CD14-positive monocyte (primary cell): ENCODE measurements at regions not wholly inside any gene's neighbourhood (a gene's known extent, or its start where the extent isn't known, plus 50 kb on each side); places are given as distances from the start of the nearest gene placed in this dataset.

Experiments used
- DNase-seq, 3 donors: peaks; one replicate each; pipeline ENCODE4 v3.0.0-alpha.2; 2011 to 2022
- H2AFZ ChIP-seq: 2 replicates; pipeline ENCODE4 v1.6.0; 2012; ENCODE audit warnings: mild to moderate bottlenecking, low read depth, low read length, inconsistent platforms; ENCODE audit not compliant: insufficient read depth, poor library complexity, severe bottlenecking
- H3K27ac ChIP-seq, 2 donors: 1 replicate in 1 of 2; 2 replicates in 1 of 2; pipeline ENCODE4 v1.5.1; 2012 to 2013; ENCODE audit warnings: low read length in 2 of 2, control low read depth in 1 of 2, inconsistent platforms in 1 of 2, low read depth in 1 of 2, mild to moderate bottlenecking in 1 of 2
- H3K27me3 ChIP-seq, 2 donors: one replicate each; pipeline versions ENCODE4 v1.6.0 to v1.6.1; 2011 to 2013; ENCODE audit warnings: low read length in 2 of 2; ENCODE audit not compliant: control insufficient read depth in 2 of 2, insufficient read depth in 2 of 2
- H3K36me3 ChIP-seq, 2 donors: replicated peaks in 1 of 2; 1 replicate in 1 of 2; 2 replicates in 1 of 2; pipeline versions ENCODE4 v1.5.1 to v1.6.1; 2012 to 2013; ENCODE audit warnings: low read length in 2 of 2, control low read depth in 1 of 2, inconsistent platforms in 1 of 2, mild to moderate bottlenecking in 1 of 2; ENCODE audit not compliant: insufficient read depth in 2 of 2, control insufficient read depth in 1 of 2
- H3K4me1 ChIP-seq, 2 donors: 1 replicate in 1 of 2; 2 replicates in 1 of 2; pipeline versions ENCODE4 v1.5.1 to v1.6.1; 2012 to 2013; ENCODE audit warnings: low read length in 2 of 2, control low read depth in 1 of 2, inconsistent platforms in 1 of 2, mild to moderate bottlenecking in 1 of 2, moderate library complexity in 1 of 2; ENCODE audit not compliant: insufficient read depth in 2 of 2, control insufficient read depth in 1 of 2
- H3K4me2 ChIP-seq: replicated peaks from 2 replicates; pipeline ENCODE3; 2012; ENCODE audit warnings: low read length, moderate library complexity, mild to moderate bottlenecking; ENCODE audit not compliant: poor library complexity, severe bottlenecking; ENCODE audit errors: extremely low read depth
- H3K4me3 ChIP-seq, 3 experiments: fragments of 200-600 bp in 1 of 3; sonication (generic) in 1 of 3; replicated peaks in 1 of 3; 1 replicate in 2 of 3; 2 replicates in 1 of 3; pipeline ENCODE4 v1.5.1; 2011 to 2013; ENCODE audit warnings: low read length in 3 of 3, mild to moderate bottlenecking in 3 of 3, control low read depth in 2 of 3, low read depth in 2 of 3, inconsistent platforms in 1 of 3, moderate library complexity in 1 of 3
- H3K79me2 ChIP-seq: 2 replicates; pipeline ENCODE4 v1.6.0; 2012; ENCODE audit warnings: mild to moderate bottlenecking, control low read depth, inconsistent platforms, low read length, moderate library complexity; ENCODE audit not compliant: insufficient read depth
- H3K9ac ChIP-seq: 2 replicates; pipeline ENCODE4 v1.6.0; 2017; ENCODE audit warnings: low read length, mild to moderate bottlenecking; ENCODE audit not compliant: insufficient read depth, poor library complexity, severe bottlenecking
- H3K9me3 ChIP-seq, 2 donors: replicated peaks in 1 of 2; 1 replicate in 1 of 2; 2 replicates in 1 of 2; pipeline versions ENCODE4 v1.5.1 to v1.6.1; 2012 to 2013; ENCODE audit warnings: low read length in 2 of 2, control low read depth in 1 of 2; ENCODE audit not compliant: control insufficient read depth in 1 of 2, insufficient read depth in 1 of 2
- H4K20me1 ChIP-seq: 2 replicates; pipeline ENCODE4 v1.6.0; 2012; ENCODE audit warnings: mild to moderate bottlenecking, low read length, control low read depth, moderate library complexity; ENCODE audit not compliant: insufficient read depth
- H3K27ac Mint-ChIP-seq, 7 donors: one replicate each; pipeline ENCODE4 v1.8.0; 2020; ENCODE audit warnings: mild to moderate bottlenecking in 7 of 7, mixed read lengths in 7 of 7, moderate library complexity in 6 of 7, inconsistent platforms in 2 of 7
- H3K27me3 Mint-ChIP-seq, 3 donors: one replicate each; pipeline ENCODE4 v1.8.0; 2021 to 2022; ENCODE audit warnings: low read depth in 3 of 3, mild to moderate bottlenecking in 3 of 3, mixed read lengths in 3 of 3, moderate library complexity in 3 of 3, inconsistent platforms in 1 of 3
- H3K36me3 Mint-ChIP-seq, 2 donors: one replicate each; pipeline ENCODE4 v1.8.0; 2020; ENCODE audit warnings: mixed read lengths in 2 of 2, inconsistent platforms in 1 of 2, mild to moderate bottlenecking in 1 of 2
- H3K4me1 Mint-ChIP-seq: one replicate; pipeline ENCODE4 v1.8.0; 2020; ENCODE audit warnings: mild to moderate bottlenecking, mixed read lengths
- H3K4me3 Mint-ChIP-seq, 2 donors: one replicate each; pipeline ENCODE4 v1.8.0; 2020; ENCODE audit warnings: mild to moderate bottlenecking in 2 of 2, mixed read lengths in 2 of 2, moderate library complexity in 1 of 2
- H3K9me3 Mint-ChIP-seq, 7 donors: one replicate each; pipeline ENCODE4 v1.8.0; 2020 to 2022; ENCODE audit warnings: mixed read lengths in 7 of 7, mild to moderate bottlenecking in 6 of 7, moderate library complexity in 6 of 7, inconsistent platforms in 2 of 7
- CTCF ChIP-seq: fragments of 200-600 bp; IDR thresholded peaks from one replicate; pipeline ENCODE4 v1.8.0; 2022; ENCODE audit warnings: antibody characterized with exemption, mild to moderate bottlenecking
- WGBS: methylation state at CpG from one replicate; pipeline ENCODE4 v1.1.5; 2013; ENCODE audit warnings: missing lambda C conversion rate; ENCODE audit not compliant: insufficient coverage; 5-methylcytosine and 5-hydroxymethylcytosine counted together
- intact Hi-C, 2 donors: fragments of 100-400 bp; cut with micrococcal nuclease; formaldehyde crosslinking; loops; one replicate each; pipeline versions ENCODE4 v1.15.0 to v1.15.1; 2023

- intact Hi-C loops = no loop called here
- Histone ChIP-seq H3K27ac (no peak overlapping the region), H3K4me1 (no peaks in the 10 kb centered on the region), H2AFZ (no peak overlapping the region), H4K20me1 (no peaks in the 10 kb centered on the region), H3K27me3 (no peaks in the 10 kb centered on the region), H3K36me3 (no peaks in the 10 kb centered on the region), H3K79me2 (no peaks in the 10 kb centered on the region), H3K4me3 (no peak overlapping the region), H3K4me2 (no peak overlapping the region), H3K9ac (no peak overlapping the region), H3K9me3 (no peaks in the 10 kb centered on the region)
- Mint-ChIP-seq H3K9me3 (peaks cover 0 to 7% (median 3%) of the 10 kb centered on the region in 7 donors), H3K36me3 (no peaks in the 10 kb centered on the region), H3K4me1 (no peaks in the 10 kb centered on the region), H3K27ac (no peak overlapping the region), H3K4me3 (no peak overlapping the region), H3K27me3 (peaks cover 0 to 8% (median 1%) of the 10 kb centered on the region in 3 donors)
- 86% methylated on average over 10 of the region's 24 CpGs for WGBS
- DNase-seq = no peak
- TF ChIP-seq CTCF = no peak
Observed at GRCh38 chr16:51244887-51245657, 94.0 kb upstream of the SALL1 start.

DNA sequence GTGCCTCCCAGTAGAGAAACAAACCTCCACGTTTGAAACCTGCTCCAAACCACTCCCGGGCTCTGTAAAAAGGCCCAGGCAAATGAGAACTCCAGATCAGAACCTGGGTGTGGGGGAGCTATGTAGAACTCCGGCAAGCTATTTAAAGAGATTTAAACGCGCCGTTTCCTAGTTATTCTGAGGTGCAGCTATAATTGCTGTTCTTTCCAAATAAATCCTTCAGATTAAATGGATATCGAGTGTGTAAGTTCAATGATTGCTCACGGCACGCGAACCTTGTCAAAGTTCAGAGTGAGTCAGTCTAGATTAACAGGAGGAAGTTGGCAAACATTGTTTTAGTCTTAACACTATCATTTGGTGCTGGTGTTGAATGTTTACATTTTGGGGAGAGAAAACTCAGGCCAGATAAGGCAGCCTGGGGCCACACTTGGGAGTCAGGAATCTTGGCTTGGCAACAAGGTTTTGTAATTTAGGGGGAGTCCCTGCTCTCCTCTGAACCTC is 92.9 kb upstream of the SALL1 start:
- H3K27ac Mint-ChIP-seq = no peak overlapping the region
- peaks cover 0 to 8% (median 1%) of the 10 kb centered on the region in 3 donors for H3K27me3 Mint-ChIP-seq
- H3K36me3 Mint-ChIP-seq = no peaks in the 10 kb centered on the region
- intact Hi-C loops = no loop called here
- H3K9me3 Mint-ChIP-seq = peaks cover 0 to 10% (median 2%) of the 10 kb centered on the region in 7 donors
- Histone ChIP-seq H3K9me3 (no peaks in the 10 kb centered on the region), H3K4me1 (no peaks in the 10 kb centered on the region), H3K27me3 (no peaks in the 10 kb centered on the region), H3K36me3 (no peaks in the 10 kb centered on the region), H2AFZ (no peak overlapping the region), H3K4me3 (no peak overlapping the region), H3K27ac (no peak overlapping the region), H3K79me2 (no peaks in the 10 kb centered on the region), H3K9ac (no peak overlapping the region), H3K4me2 (no peak overlapping the region), H4K20me1 (no peaks in the 10 kb centered on the region)
- no peak for DNase-seq
- 48% methylated on average over 8 of the region's 10 CpGs for WGBS
- H3K4me1 Mint-ChIP-seq = no peaks in the 10 kb centered on the region
- TF ChIP-seq CTCF = no peak
- H3K4me3 Mint-ChIP-seq = no peak overlapping the region
